ENCODE measurements at regions not wholly inside any gene's neighbourhood (a gene's known extent, or its start where the extent isn't known, plus 50 kb on each side); places are given as distances from the start of the nearest gene placed in this dataset.

DNA sequence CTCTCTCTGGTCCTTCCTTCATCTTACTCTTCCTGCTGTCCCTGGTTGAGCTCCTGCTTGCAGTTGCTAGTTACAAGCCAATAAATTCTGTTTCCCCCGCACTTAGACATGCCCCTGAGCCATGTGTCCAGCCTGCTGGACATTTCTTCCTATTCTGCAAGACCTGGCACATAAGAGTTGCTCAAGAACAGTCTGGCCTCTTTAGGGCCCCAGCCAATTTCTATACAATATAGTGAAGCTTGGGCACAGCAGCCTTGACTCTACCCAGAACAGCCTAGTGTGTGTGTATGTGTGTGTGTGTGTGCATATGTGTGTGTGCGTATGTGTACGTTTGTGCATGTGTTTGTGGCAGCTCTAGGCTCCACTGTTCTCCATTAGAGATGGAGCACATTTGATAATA lies 276.0 kb downstream of the CYRIA start:
- TF ChIP-seq, protein P1, sequence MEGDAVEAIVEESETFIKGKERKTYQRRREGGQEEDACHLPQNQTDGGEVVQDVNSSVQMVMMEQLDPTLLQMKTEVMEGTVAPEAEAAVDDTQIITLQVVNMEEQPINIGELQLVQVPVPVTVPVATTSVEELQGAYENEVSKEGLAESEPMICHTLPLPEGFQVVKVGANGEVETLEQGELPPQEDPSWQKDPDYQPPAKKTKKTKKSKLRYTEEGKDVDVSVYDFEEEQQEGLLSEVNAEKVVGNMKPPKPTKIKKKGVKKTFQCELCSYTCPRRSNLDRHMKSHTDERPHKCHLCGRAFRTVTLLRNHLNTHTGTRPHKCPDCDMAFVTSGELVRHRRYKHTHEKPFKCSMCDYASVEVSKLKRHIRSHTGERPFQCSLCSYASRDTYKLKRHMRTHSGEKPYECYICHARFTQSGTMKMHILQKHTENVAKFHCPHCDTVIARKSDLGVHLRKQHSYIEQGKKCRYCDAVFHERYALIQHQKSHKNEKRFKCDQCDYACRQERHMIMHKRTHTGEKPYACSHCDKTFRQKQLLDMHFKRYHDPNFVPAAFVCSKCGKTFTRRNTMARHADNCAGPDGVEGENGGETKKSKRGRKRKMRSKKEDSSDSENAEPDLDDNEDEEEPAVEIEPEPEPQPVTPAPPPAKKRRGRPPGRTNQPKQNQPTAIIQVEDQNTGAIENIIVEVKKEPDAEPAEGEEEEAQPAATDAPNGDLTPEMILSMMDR (IDR thresholded peaks at IDR 0.05), result no peak
- no peak for TF ChIP-seq POLR2AphosphoS5 (IDR thresholded peaks at IDR 0.05)
- no peak for TF ChIP-seq POLR2A (IDR thresholded peaks at IDR 0.05)

All from gastroesophageal sphincter (tissue), 3 donors.